NCI-H2107 treated with DMSO at 0.1 percent for 48 hours (cell line): ENCODE measurements at regions not wholly inside any gene's neighbourhood (a gene's known extent, or its start where the extent isn't known, plus 50 kb on each side); places are given as distances from the start of the nearest gene placed in this dataset.

Experiments
- DNase-seq: peaks from one replicate; lab custom pipeline; 2025; ENCODE audit not compliant: unreplicated experiment; lab: John Stamatoyannopoulos, UW

DNA sequence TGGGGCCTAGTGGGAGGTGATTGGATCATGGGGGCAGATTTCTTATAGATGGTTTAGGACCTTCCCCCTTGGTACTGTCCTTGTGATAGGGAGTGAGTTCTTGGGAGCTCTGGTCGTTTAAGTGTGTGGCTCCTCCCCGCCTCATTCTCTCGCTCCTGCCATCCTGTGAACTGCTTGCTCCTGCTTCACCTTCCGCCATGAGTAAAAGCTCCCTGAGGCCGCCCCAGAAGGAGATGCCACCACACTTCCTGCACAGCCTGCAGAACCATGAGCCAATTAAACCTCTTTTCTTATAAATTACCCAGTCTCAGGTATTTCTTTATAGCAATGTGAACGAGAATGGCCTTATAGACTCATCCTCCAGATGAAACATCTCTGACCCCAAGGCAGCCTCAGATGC lies 101.5 kb downstream of the KCNF1 start:
- no peak for DNase-seq

DNA sequence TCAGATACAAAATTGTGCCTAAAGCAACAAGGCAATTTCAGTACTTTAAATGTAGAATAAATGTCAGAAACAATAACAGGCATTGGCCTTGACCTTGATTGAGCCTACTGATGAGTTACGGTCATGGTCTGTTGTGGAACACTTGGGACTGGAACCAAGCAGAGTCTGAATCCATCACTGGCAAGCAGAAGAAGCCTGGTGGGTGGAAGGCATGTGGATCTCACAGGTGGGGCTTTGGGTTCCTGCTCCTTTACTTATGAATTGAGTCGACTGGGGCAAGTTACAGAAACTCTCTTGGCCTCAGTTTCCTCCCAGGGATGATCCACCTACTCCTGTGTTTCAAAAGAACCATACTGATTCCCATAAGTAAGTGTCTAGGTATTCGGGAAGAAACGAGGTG lies 102.3 kb downstream of the KCNF1 start:
- no peak for DNase-seq

GRCh38 chr2:11016735-11017388 lies 105.1 kb downstream of the KCNF1 start:
- no peak for DNase-seq

DNA sequence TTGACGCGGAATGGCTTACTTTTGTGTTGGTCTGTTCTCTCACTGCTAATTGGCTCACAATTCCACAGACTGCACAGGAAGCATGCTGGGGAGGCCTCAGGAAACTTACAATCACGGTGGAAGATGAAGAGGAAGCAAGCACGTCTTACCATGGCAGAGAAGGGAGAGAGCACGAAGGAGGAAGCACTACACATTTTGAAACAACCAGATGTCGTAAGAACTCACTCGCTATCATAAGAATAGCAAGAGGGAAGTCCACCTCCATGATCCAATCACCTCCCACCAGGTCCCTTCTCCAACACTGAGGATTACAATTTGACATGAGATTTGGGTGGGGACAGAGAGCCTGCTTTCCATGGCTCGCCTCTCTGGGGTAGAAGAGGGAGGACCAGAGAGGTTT lies 106.2 kb downstream of the KCNF1 start:
- DNase-seq = no peak

GRCh38 chr2:11018651-11019185 lies 107.0 kb downstream of the KCNF1 start:
- no peak for DNase-seq

GRCh38 chr2:11019614-11020013 lies 107.9 kb downstream of the KCNF1 start:
- DNase-seq = no peak

- DNase-seq = no peak
Observed at GRCh38 chr2:11022064-11022463, 110.3 kb downstream of the KCNF1 start.

GRCh38 chr2:11022591-11023273 lies 111.0 kb downstream of the KCNF1 start:
- no peak for DNase-seq

DNA sequence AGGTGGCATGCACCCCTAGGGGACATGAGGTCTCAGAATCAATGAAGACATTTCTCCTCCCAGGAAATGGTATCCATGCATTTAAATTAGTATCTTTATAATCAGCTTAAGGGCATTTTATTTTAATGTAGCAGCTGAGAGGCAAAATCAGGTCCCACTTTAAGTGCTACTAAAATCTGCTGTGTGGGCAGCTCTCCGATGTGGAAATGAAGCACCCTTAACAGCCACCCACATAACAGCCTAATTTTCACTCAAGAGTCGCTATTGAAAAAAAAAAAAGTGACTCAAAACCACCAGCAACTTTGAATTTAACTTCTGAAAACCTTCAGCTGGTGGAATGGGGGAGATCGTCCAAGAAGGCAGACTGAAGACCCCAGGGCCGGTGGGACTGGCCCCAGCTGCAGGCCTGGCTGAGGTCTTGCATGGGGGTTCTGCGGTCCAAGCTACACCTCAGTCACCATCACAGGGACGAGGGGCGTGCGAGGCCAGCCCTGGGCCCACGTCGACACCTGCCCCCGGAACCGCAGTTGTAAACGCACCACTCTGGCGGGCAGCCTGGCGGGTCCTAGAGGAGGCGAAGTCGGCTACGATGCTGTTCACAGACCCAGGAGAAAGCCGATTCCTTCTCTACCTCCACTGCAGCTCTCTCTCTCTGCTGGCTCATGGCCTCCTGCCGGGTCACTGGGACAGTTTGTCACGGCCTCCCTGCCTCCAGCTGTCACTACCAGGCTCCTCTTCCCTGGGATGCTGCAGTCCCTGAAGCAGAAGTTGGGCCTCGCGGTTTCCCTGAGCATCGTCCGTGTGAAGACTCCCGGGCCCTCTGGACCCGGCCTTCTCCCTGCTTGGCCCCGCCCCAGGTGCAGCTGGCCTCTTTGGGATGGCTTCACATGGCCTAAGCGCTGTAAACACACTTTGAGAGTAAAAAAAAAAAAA lies 111.9 kb downstream of the KCNF1 start:
- DNase-seq = no peak

DNA sequence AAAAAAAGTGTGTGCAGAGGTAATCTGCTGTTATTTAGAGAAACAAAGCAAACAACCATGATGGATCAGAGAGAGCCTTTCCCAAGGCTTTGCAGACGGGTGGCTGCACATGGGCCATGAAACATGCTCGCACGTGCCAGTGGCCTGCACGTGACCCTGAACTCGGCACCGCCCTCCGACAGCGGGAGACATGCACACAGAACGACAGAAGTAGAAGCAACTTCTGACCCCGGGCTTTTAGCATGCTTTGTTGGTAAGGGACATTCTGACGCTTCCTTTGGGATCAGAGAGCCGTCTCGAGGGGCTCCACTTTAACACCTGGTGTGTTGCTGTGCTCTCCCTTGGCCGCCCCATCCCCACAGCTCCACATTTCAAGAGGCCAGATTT lies 112.5 kb downstream of the KCNF1 start:
- DNase-seq = peak; percentile 47

DNA sequence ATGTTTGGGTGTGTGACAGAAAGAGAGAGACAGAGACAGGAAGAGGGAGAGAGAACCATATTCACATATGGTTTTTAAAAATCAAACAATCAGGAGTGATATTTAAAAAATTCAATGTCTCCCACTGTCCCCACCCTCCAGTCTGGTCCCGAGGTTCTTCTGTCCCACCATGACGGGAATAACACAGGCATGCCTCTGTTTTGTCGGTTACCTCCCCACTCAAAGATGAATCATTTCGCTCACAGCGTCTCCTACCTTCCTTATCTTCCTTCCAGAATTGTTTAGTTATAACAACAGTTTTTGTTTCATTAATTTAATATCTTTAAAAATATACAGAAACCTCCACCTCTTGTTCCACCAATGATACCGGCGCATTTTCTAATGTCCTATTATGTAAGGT lies 113.0 kb downstream of the KCNF1 start:
- DNase-seq = no peak

GRCh38 chr2:11026286-11026921 lies 114.7 kb downstream of the KCNF1 start:
- no peak for DNase-seq

- no peak for DNase-seq
Observed at GRCh38 chr2:11027195-11027594, 115.5 kb downstream of the KCNF1 start.

GRCh38 chr2:11028407-11028916 lies 116.7 kb downstream of the KCNF1 start:
- no peak for DNase-seq

GRCh38 chr2:11029136-11029535 lies 117.4 kb downstream of the KCNF1 start:
- DNase-seq = no peak

DNA sequence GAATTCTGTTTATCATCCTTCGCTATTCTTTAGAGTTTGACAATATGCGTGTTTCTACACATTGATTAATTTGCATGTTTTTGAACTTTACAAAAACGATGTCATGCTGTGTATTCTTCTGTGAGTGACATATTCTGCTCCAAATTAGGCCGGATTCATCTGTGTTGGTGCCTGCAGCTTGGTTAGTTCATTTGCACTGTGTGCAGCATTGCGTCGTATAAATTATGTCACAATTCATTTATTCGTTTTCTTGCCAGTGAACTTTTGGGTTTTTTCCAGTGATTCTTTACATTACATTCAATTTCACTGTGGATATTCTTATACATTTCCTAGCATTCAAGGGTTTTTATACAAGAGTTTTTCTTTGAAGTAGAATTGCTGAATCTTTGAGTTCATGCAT lies 118.3 kb downstream of the KCNF1 start:
- no peak for DNase-seq

GRCh38 chr2:11030909-11031308 lies 119.2 kb downstream of the KCNF1 start:
- DNase-seq = no peak

GRCh38 chr2:11031876-11032275 lies 120.1 kb downstream of the KCNF1 start:
- no peak for DNase-seq

DNA sequence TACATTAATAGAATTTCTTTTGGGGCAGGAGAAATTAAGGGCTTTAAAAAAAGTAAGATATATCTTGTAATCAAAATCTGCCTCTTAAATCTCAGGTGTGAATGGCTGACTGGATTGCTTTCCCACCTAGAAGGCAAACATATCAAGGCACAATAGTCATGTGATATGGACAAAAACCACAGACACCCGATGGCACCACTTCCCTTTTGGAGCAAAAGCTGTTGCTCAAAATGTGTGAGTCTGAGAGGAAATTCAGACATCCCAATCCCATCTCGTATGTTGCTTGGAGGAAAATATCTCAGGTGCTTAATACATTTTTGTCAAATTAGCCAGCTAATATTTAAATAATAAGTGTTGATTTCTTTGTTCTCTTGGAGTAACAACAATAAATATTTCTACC lies 120.7 kb downstream of the KCNF1 start:
- DNase-seq = no peak

- no peak for DNase-seq
Observed at GRCh38 chr2:11033114-11033513, 121.4 kb downstream of the KCNF1 start.

DNA sequence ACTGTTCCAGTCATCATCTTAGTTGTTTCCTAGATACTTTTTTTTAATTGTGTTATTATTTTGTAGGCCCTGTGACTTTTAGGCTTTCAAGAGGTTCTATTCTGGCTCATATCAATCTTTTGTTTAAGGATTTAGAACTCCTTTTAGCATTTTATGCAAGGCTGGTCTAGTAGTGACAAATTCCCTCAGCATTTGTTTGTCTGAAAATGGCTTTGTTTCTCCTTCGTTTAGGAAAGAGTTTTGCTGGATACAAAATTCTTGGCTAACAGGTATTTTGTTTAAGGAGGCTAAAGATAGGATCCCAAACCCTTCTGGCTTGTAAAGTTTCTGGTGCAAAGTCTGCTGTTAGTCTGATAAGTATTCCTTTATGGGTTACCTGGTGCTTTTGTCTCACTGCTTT lies 116.6 kb upstream of the SLC66A3 start:
- no peak for DNase-seq
